ENCODE measurements at regions not wholly inside any gene's neighbourhood (a gene's known extent, or its start where the extent isn't known, plus 50 kb on each side); places are given as distances from the start of the nearest gene placed in this dataset.
A peak's percentile ranks its signal among the peaks of the same experiment; 100 is the strongest.

DNA sequence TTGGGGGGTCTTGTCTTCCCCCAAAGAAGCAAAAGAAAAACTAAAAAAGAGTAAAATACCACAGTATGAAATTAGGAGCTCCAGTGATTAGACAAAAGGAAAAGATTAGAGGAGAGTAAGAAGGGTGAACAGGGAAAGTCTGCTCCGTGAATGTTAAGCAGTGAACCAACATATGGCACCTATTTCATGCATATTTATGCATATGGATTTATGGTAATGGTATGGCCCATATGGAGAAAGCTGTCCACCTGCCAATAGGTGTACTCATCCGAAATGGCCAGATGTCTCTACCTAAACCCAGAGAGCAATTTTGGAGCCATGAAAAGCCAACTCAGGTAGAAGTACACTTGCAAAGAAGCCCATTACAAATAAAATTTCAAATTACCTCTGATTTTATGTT lies 404.0 kb upstream of the RAB6C start:
- Histone ChIP-seq H3K36me3 (ENCODE audit: control insufficient read depth, insufficient read depth, low read length) (no peaks in the 10 kb centered on the region), H3K9ac (ENCODE audit: low read depth, low read length) (no peak overlapping the region)

DNA sequence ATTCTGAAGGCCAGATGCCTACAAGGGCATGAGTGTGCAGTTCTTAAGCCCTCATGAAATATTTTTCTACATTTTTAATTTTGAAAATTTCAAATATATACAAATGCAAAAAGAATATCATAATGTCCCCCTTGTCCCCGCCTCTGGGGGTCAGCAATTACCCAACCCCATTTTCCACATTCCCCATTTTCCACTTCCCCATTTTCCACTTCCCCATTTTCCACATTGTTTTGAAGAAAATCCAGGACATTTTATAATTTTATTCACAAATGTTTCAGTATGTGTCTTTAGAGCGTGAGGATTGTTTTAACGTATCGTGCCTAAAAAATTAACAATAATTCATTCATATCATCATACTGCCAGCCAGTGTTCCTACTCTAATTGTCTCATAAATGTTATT lies 403.6 kb upstream of the RAB6C start:
- Histone ChIP-seq H3K9me3 (ENCODE audit: control insufficient read depth, insufficient read depth, low read length) (peaks cover 15% of the 10 kb centered on the region; the same call in 1 of the 2 replicates), H3K4me1 (ENCODE audit: control insufficient read depth, insufficient read depth, low read length) (no peaks in the 10 kb centered on the region), H3K4me3 (ENCODE audit: low read depth, low read length) (no peak overlapping the region), H3K9ac (ENCODE audit: low read depth, low read length) (no peak overlapping the region), H3K36me3 (ENCODE audit: control insufficient read depth, insufficient read depth, low read length) (no peaks in the 10 kb centered on the region), H3K27ac (ENCODE audit: low read depth, low read length) (no peak overlapping the region), H3K27me3 (ENCODE audit: control insufficient read depth, insufficient read depth, low read length) (no peaks in the 10 kb centered on the region)

More for the DNA sequence above, 404.0 kb upstream of the RAB6C start:
- H3K27ac ChIP-seq (ENCODE audit: low read depth, low read length), result no peak overlapping the region
- no peaks in the 10 kb centered on the region for H3K27me3 ChIP-seq (ENCODE audit: control insufficient read depth, insufficient read depth, low read length)
- H3K4me3 ChIP-seq (ENCODE audit: low read depth, low read length), result no peak overlapping the region
- H3K4me1 ChIP-seq (ENCODE audit: control insufficient read depth, insufficient read depth, low read length), result no peaks in the 10 kb centered on the region
- peaks cover 12% of the 10 kb centered on the region; the same call in 1 of the 2 replicates for H3K9me3 ChIP-seq (ENCODE audit: control insufficient read depth, insufficient read depth, low read length)

- H3K36me3 ChIP-seq (ENCODE audit: control insufficient read depth, insufficient read depth, low read length), result no peaks in the 10 kb centered on the region
- no peak overlapping the region for H3K4me3 ChIP-seq (ENCODE audit: low read depth, low read length)
- no peaks in the 10 kb centered on the region for H3K27me3 ChIP-seq (ENCODE audit: control insufficient read depth, insufficient read depth, low read length)
- no peak overlapping the region for H3K27ac ChIP-seq (ENCODE audit: low read depth, low read length)
- peaks cover 9% of the 10 kb centered on the region; the same call in 1 of the 2 replicates for H3K9me3 ChIP-seq (ENCODE audit: control insufficient read depth, insufficient read depth, low read length)
- no peaks in the 10 kb centered on the region for H3K4me1 ChIP-seq (ENCODE audit: control insufficient read depth, insufficient read depth, low read length)
- no peak overlapping the region for H3K9ac ChIP-seq (ENCODE audit: low read depth, low read length)
Measured at GRCh38 chr2:129580001-129580400, 399.5 kb upstream of the RAB6C start.

DNA sequence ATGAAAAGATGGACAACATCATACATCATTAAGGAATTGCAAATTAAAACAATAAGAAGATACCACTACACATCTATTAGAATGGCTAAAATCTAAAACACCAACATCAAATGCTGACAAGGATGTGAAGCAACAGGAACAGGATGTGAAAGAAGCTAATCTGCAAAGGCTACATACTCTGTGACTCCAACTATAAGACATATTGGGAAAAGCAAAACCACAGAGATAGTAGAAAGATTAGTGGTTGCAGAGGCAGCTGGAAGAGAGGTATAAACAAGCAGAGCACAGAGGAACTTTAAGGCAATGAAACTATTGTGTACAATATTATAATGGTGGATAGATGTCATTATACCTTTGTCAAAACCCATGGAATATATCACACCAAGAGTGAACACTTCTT lies 393.7 kb upstream of the RAB6C start:
- H3K9ac ChIP-seq (ENCODE audit: low read depth, low read length), result no peak overlapping the region
- no peak overlapping the region for H3K4me3 ChIP-seq (ENCODE audit: low read depth, low read length)

GRCh38 chr2:129587426-129588064 lies 391.9 kb upstream of the RAB6C start:
- peaks cover 23% of the 10 kb centered on the region for H3K27me3 ChIP-seq (ENCODE audit: control insufficient read depth, insufficient read depth, low read length)
- no peak overlapping the region for H3K27ac ChIP-seq (ENCODE audit: low read depth, low read length)
- peak overlapping the region; percentile 34; the same call in 1 of the 2 replicates for H3K4me3 ChIP-seq (ENCODE audit: low read depth, low read length)
- H3K4me1 ChIP-seq (ENCODE audit: control insufficient read depth, insufficient read depth, low read length), result no peaks in the 10 kb centered on the region
- no peaks in the 10 kb centered on the region for H3K36me3 ChIP-seq (ENCODE audit: control insufficient read depth, insufficient read depth, low read length)
- no peaks in the 10 kb centered on the region; the same call in 1 of the 2 replicates for H3K9me3 ChIP-seq (ENCODE audit: control insufficient read depth, insufficient read depth, low read length)
- no peak overlapping the region for H3K9ac ChIP-seq (ENCODE audit: low read depth, low read length)

More for the DNA sequence above, 393.7 kb upstream of the RAB6C start:
- H3K27me3 ChIP-seq (ENCODE audit: control insufficient read depth, insufficient read depth, low read length), result peaks cover 23% of the 10 kb centered on the region
- no peak overlapping the region for H3K27ac ChIP-seq (ENCODE audit: low read depth, low read length)
- H3K4me1 ChIP-seq (ENCODE audit: control insufficient read depth, insufficient read depth, low read length), result no peaks in the 10 kb centered on the region
- H3K36me3 ChIP-seq (ENCODE audit: control insufficient read depth, insufficient read depth, low read length), result no peaks in the 10 kb centered on the region
- H3K9me3 ChIP-seq (ENCODE audit: control insufficient read depth, insufficient read depth, low read length), result peaks cover 3% of the 10 kb centered on the region

DNA sequence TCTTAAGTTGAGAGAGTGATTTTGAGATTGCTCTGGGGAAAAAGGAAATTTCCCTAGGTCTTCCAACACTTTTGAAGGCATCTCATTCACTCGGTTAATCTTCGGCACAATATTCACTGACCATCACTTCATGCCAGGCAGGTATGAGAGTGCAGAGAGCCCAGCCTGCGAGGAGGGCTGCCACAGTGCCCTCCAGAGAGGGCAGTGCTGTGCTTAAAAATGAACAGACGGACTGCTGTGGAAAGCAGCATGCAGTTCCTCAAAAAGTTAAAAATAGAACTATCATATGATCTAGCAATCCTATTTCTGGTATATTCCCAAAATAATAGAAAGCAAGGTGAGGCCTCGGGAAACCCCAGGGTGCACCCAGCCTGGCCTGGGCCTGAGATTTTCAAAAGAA lies 374.9 kb upstream of the RAB6C start:
- H3K27me3 ChIP-seq (ENCODE audit: control insufficient read depth, insufficient read depth, low read length), result peaks cover 7% of the 10 kb centered on the region; the same call in 1 of the 2 replicates
- no peak overlapping the region for H3K4me3 ChIP-seq (ENCODE audit: low read depth, low read length)
- H3K36me3 ChIP-seq (ENCODE audit: control insufficient read depth, insufficient read depth, low read length), result no peaks in the 10 kb centered on the region
- no peak overlapping the region for H3K9ac ChIP-seq (ENCODE audit: low read depth, low read length)
- H3K27ac ChIP-seq (ENCODE audit: low read depth, low read length), result no peak overlapping the region
- H3K4me1 ChIP-seq (ENCODE audit: control insufficient read depth, insufficient read depth, low read length), result 0 out of 2 replicates have a peak, but pooled peaks cover 2% of the 10 kb centered on the region
- H3K9me3 ChIP-seq (ENCODE audit: control insufficient read depth, insufficient read depth, low read length), result no peaks in the 10 kb centered on the region

DNA sequence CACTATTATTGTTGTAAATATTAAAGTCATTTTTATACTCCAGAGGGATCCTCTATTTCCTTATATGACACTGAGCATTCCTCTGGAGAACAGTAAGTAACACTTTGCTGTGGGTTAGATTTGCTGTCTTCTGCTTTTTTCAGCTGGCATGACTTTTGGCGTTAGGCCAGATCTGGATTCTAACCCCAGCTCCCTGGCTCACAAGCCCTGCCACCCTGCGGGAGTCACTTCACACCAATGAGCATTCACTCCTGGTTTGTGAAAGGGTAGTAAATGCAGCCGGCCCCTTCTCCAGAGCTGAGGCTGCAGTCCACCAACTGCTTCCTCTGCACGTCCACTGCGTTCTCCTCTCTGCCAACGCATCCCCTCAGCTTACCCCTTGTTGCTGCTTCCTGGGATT lies 373.8 kb upstream of the RAB6C start:
- Histone ChIP-seq H3K9me3 (ENCODE audit: control insufficient read depth, insufficient read depth, low read length) (no peaks in the 10 kb centered on the region), H3K27me3 (ENCODE audit: control insufficient read depth, insufficient read depth, low read length) (peaks cover 7% of the 10 kb centered on the region; the same call in 1 of the 2 replicates), H3K9ac (ENCODE audit: low read depth, low read length) (no peak overlapping the region), H3K36me3 (ENCODE audit: control insufficient read depth, insufficient read depth, low read length) (no peaks in the 10 kb centered on the region), H3K4me3 (ENCODE audit: low read depth, low read length) (no peak overlapping the region), H3K4me1 (ENCODE audit: control insufficient read depth, insufficient read depth, low read length) (0 out of 2 replicates have a peak, but pooled peaks cover 2% of the 10 kb centered on the region), H3K27ac (ENCODE audit: low read depth, low read length) (no peak overlapping the region)

- H3K36me3 ChIP-seq (ENCODE audit: control insufficient read depth, insufficient read depth, low read length), result no peaks in the 10 kb centered on the region
- no peak overlapping the region for H3K27ac ChIP-seq (ENCODE audit: low read depth, low read length)
- 0 out of 2 replicates have a peak, but pooled peaks cover 2% of the 10 kb centered on the region for H3K4me1 ChIP-seq (ENCODE audit: control insufficient read depth, insufficient read depth, low read length)
- H3K4me3 ChIP-seq (ENCODE audit: low read depth, low read length), result no peak overlapping the region
- no peaks in the 10 kb centered on the region for H3K9me3 ChIP-seq (ENCODE audit: control insufficient read depth, insufficient read depth, low read length)
- H3K9ac ChIP-seq (ENCODE audit: low read depth, low read length), result no peak overlapping the region
- peaks cover 7% of the 10 kb centered on the region; the same call in 1 of the 2 replicates for H3K27me3 ChIP-seq (ENCODE audit: control insufficient read depth, insufficient read depth, low read length)
Measured at GRCh38 chr2:129606496-129607270, 372.8 kb upstream of the RAB6C start.

- Histone ChIP-seq H3K4me3 (ENCODE audit: low read depth, low read length) (no peak overlapping the region), H3K27ac (ENCODE audit: low read depth, low read length) (no peak overlapping the region), H3K9me3 (ENCODE audit: control insufficient read depth, insufficient read depth, low read length) (no peaks in the 10 kb centered on the region), H3K4me1 (ENCODE audit: control insufficient read depth, insufficient read depth, low read length) (peaks cover 8% of the 10 kb centered on the region; the same call in 1 of the 2 replicates), H3K36me3 (ENCODE audit: control insufficient read depth, insufficient read depth, low read length) (no peaks in the 10 kb centered on the region), H3K9ac (ENCODE audit: low read depth, low read length) (no peak overlapping the region), H3K27me3 (ENCODE audit: control insufficient read depth, insufficient read depth, low read length) (peaks cover 7% of the 10 kb centered on the region; the same call in 1 of the 2 replicates)
Measured at GRCh38 chr2:129609224-129609623, 370.2 kb upstream of the RAB6C start.

GRCh38 chr2:129610766-129611165 lies 368.7 kb upstream of the RAB6C start:
- Histone ChIP-seq H3K27me3 (ENCODE audit: control insufficient read depth, insufficient read depth, low read length) (peaks cover 5% of the 10 kb centered on the region; the same call in 1 of the 2 replicates), H3K9me3 (ENCODE audit: control insufficient read depth, insufficient read depth, low read length) (no peaks in the 10 kb centered on the region), H3K4me3 (ENCODE audit: low read depth, low read length) (no peak overlapping the region), H3K9ac (ENCODE audit: low read depth, low read length) (no peak overlapping the region), H3K36me3 (ENCODE audit: control insufficient read depth, insufficient read depth, low read length) (no peaks in the 10 kb centered on the region), H3K27ac (ENCODE audit: low read depth, low read length) (no peak overlapping the region), H3K4me1 (ENCODE audit: control insufficient read depth, insufficient read depth, low read length) (peaks cover 12% of the 10 kb centered on the region; the same call in 1 of the 2 replicates)

DNA sequence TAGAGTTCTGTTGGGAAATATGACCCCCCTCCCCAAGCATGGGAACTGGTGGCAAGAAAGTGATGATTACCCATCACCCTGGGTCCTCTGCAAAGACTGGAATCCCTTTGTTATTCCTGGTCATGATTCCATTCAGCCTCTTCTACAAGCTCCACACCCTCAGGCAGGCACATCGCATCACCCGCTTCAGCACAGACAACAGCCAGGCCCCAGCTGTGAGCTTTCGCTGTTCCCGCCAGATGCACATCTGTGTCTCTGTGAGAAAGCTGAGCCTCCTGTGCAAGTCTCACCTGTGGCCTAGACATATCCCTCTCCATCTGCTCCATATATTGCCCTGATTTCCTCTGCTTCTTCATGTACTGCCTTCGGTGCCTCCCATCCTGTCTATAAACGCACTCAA lies 368.0 kb upstream of the RAB6C start:
- Histone ChIP-seq H3K4me1 (ENCODE audit: control insufficient read depth, insufficient read depth, low read length) (peaks cover 11% of the 10 kb centered on the region; the same call in 1 of the 2 replicates), H3K4me3 (ENCODE audit: low read depth, low read length) (no peak overlapping the region), H3K27ac (ENCODE audit: low read depth, low read length) (no peak overlapping the region), H3K9me3 (ENCODE audit: control insufficient read depth, insufficient read depth, low read length) (no peaks in the 10 kb centered on the region), H3K36me3 (ENCODE audit: control insufficient read depth, insufficient read depth, low read length) (no peaks in the 10 kb centered on the region), H3K27me3 (ENCODE audit: control insufficient read depth, insufficient read depth, low read length) (no peaks in the 10 kb centered on the region), H3K9ac (ENCODE audit: low read depth, low read length) (no peak overlapping the region)
